Inferior parietal cortex (tissue), 1 donor: ENCODE measurements at regions not wholly inside any gene's neighbourhood (a gene's known extent, or its start where the extent isn't known, plus 50 kb on each side); places are given as distances from the start of the nearest gene placed in this dataset.
A peak's percentile ranks its signal among the peaks of the same experiment; 100 is the strongest.

Source experiments
- DNase-seq: peaks from one replicate; pipeline ENCODE4 v3.0.0-alpha.2; 2016; ENCODE audit errors: extremely low spot score

DNA sequence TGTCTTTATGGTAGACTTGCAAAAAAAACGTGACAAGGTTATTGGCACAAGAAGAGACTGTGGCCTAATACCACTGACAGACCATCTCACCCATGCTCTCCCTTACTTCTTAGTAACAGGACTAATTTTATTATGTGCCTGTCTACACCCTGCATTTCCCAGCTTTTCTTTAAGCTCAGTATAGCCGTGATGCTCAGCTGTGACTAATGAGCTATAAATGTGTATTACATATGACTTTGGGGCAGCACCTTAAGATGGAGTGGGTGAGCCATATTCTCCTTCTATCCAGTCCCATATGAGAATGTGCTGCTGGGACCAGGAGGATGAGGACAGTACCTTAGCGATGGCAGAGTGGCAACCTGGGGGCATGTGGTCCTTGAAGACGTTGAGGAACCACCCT is 293.5 kb downstream of the RNF144A start:
- DNase-seq, result no peak

DNA sequence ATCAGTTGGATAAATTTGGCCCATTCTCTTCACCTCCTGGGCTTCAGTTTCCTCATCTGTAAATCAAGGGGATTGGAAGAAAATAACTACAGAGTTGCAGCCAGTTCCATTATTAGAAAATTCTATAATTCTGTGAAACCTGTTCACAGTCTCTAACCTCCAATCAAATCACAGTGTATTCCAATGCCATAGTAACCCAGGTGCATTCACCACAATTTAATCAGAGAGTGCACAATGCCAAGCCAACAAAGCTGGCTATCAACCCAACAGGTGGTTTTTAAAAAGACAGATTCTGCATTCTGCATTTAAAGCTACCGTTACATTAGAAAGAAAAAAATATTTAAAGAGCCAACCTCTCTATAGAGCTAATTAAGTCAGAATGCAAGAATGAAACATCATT is 308.6 kb downstream of the RNF144A start:
- DNase-seq, result no peak

DNA sequence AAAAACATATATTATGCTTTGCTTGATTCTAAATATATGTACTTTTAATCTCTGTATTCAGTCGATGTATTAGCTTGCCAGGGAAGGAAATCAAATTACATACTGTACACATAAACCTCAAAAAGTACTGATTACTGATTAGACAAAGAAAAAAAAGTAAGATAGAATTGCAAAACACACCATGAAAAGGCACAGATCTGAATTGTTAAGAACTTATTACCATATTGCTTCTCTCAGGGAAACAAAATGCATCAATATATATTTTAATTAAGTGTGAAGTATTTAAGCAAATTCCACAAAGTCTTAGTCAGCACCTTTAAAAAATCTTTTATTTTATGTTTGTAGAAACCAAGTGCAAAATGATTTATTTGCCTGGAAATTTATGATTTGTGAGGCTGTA is 309.3 kb downstream of the RNF144A start:
- no peak for DNase-seq

DNA sequence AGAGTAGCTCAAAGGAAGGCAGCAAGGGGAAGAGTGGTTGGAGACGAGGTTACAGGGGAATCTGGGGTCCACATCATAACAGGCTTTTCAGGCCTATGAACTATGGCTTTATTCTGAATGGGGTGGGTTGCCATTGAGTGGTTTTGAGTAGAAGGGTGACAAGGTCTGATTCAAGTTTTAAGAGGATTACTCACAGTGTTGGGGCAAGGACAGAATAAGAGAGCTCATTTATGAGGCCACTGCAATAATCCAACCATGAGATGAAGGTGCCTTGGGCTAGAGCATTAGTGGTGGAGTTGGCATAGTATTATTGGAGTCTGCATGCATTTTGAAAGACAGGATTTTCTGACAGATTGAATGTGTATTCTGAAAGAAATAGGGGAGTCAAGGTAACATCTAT is 315.9 kb downstream of the RNF144A start:
- no peak for DNase-seq

DNA sequence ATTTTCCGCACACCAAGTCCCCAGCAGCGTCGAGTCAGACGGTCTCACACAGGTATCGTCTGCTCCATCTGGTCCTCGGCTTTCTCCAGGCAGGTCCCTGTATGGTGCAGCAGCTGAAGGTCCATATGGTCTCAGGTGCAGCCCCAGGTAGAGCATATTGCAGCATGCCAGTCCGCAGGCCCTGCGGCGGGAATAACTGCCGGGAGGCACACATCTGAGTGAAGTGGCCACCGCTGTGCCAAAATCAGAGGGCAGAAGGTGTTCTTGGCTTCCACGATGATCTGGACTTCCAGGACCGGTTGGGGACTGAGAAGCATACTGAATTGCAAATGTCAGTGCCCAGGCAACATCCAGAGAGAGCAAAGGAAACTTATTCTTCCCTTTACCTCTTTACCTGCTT is 320.3 kb downstream of the RNF144A start:
- no peak for DNase-seq

DNA sequence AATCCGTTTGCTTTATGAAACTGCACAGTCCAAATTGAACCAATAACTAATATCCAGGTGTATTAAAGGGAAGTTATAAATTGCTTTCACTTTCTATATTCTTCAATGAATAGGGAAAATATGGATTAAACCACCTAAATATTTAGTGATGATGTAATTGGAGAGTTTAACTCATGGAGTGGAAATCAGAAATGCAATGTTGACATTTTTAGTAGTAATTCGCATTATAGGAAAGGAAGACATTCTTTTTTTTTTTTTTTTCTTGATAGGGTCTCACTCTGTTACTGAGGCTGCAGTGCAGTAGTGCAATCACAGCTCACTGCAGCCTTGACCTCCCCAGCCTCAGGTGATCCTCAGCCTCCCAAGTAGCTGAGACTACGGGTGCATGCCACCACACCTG is 321.9 kb downstream of the RNF144A start:
- no peak for DNase-seq

DNA sequence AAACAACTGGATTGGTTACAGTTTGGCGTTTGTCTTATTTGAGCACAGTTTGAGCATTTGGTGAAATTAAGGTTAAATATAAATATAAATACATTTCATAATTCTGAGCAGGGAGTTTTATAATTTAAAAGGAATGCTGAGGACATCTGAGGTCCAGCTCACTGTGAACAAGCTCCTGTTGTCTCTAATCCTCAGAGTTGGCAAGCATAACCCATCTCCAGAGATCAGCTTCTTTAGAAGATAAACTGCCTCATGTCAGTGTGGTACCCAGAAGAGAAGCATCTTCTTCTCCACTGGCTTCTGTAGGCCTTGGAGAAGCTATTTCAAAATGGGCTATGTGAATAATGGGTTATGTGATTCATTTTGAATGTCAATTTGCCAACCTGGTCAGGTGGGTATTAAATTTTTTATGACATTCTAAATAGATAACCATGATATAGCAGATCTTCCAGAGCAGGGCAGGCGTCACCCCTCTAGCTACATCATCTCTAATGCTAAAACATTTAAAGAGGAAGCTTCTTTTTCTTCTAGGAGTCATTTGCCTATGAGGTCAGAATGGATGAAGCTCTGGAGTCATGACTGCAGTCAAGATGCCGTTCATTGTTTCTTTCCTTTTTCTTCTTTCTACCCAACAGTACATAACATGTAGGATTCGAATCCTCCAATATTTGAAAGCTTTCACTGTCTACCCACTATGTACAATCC is 324.0 kb downstream of the RNF144A start:
- no peak for DNase-seq

DNA sequence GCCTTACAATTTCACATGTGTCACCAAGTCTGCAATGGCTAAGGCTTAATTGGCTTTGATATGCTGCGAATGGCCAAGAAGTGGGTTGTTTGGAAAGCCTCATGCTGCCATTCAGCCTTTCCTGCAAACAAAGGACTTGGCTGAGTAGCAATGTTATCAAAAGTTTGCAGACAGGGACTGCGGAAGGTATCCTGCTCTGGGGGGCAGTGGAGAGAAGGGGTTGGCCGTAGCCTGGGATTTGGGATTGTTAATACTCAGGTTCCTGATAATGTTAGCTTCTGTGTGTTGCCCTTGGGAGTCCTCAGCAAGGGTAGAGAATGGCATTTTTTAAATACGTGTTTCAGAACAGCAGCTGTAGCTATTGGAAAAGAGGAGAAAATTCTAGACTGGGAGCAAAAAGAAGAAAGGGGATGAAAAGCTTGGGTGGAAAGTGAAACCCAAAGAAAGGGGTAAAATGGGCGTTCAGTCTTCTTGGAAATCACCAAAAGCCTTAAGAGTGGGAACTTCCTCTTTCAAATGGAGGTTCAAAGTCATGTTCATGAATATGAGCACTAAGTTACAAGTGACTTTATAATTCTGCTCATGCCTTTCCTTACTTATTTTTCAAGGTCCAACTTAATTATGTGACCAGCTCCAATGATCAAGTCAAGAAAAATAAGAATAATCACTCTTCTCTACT is 325.1 kb downstream of the RNF144A start:
- no peak for DNase-seq

DNA sequence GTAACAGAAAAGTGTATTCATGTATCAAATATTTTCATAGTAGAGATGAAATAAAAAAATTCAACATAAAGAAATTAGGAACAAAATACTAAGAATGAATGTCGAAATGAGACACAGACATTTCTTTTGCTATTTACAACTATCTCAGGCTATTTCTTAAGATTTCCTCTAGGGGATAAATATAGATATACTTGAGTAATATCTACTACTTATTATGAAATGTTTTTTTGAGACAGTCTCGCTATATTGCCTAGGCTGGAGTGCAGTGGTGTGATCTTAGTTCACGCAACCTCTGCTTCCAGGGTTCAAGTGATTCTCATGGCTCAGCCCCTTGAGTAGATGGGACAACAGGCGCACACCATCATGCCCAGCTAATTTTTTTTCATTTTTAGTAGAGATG is 326.1 kb downstream of the RNF144A start:
- no peak for DNase-seq

DNA sequence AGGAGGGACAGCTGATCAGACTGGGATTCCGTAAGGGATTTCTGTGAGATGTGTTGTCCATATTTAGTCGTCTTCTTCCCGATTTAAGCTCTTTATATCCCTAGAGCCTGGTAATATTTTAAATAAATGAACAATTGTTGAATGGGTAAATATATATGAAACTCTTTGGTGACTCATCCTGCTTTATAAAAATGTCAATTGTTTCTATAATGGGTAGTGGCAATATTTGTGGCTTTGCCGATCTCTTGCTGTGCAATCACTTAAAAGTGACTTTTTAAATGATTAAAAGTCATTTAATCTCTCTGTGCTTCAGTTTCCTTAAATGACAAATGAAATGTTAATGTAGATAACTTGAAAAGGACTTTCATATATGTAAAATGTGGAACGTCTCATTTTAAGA is 339.2 kb downstream of the RNF144A start:
- no peak for DNase-seq

DNA sequence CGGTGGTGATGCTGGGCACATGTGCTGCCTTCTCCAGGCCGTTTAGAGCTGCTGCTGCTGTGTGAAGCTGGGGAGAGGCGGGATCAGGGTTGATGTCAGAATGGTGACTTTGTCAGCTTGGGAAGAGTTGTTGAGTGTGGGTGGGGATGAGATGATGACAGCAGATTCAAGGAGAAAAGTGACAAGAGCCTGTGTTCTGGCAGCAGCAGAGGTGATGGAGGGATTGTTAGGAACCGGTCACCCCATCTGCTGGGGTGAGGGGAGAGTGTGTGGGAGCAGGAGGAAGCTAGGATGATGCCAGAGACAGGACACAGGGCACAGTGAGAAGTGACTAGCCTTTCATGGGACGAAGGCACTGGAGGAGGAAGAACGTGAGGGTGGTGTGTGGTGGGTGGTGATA is 345.5 kb downstream of the RNF144A start:
- DNase-seq, result no peak

DNA sequence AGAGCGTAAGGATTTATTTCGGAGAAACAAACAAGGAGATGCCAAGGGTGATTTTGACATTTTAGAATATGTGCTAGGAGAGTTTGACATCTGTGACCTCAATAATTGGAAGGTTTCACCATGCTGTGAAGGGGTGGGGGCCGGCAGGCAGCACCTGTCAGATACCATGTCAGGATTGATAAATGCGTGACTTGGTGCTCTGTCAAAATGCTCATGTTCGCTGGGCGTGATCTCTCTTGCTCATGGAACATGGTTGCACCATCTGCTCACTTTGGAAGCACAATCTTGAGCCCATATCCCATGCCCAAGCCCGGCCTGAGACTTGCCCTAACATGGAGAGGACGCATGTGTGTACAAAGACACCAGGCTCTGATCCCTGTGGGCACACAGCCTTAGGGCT is 347.6 kb downstream of the RNF144A start:
- DNase-seq, result no peak

DNA sequence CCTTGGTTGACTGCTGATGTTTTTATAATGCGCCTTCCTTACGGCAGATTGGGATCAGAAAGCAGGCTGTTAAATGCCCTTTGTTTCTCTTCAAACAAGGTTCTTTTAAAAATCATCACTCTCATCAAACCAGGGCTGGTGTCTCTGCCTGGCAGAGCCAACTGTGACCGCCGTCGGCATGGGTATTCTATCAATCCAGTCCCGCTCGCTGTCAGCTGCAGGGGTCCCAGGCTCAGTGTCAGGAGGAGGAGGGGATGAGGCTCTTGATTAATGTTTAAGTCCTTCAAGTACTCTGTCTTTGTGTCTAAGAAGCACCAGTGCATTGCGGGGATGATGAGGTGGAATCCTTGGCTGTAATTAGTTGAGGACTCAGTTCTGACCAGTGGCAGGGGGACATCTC is 348.1 kb downstream of the RNF144A start:
- DNase-seq, result no peak

DNA sequence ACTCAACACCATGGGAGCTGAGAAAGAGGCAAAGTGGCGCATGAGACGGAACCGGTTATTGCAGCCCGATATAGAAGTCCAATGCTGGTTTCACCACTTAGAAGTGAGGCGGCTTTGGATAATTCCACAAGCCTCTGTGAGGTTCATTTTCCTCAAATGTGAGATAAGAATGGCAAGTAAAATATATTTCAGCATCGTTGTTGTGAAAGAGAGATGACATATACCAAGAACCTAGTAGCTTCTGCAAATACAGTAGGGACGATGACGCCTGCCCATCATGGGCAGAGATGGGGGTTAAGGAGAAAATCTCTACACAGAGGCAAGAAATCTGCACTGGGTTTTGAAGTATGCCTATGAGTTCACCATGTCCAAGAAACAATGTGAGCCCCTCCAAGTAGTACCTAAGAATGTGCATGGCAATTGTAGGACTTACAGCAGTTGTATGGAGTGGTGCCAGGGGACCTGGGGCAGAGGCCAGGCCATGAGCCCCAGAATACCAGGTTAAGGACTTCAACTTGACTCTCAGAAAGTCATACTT is 352.0 kb downstream of the RNF144A start:
- DNase-seq, result no peak

DNA sequence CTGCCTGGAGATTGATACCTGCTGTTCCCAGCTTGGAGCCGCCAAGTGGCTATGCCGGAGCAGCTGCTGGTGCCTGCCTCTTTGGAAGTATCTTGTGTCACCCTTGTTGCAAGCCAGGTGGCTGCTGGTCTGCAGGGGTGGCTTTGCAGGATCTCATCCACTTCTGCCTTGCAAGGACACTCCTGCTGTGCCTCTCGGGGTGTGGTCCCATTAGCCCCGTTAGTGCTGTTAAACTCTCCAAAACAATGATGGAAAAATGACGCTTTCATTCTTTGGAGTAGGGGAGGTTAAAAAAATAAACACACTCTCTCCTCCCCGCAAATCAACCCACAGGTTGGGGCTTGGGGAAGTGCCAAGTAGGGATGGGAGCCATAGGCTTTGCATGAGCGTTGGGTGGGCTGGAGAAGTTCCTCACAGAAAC is 352.8 kb downstream of the RNF144A start:
- DNase-seq, result no peak

DNA sequence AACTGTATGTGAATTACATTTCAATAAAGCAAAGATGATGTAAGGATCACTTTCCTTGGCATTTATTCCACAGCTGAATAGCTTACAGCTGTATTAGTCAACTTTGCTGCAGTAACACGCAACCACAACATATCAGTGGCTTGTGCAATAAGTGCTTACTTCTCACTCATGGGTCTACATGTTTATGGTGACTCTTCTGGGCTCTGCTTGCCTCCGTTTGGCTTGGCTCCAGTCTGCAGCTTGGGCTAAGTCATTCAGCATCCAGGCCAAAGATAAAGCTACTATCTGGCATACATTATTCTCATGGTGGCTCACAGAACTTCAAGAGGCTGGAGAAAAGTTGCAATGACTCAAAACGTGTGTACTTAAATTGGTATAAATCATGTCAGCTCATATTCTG is 355.0 kb downstream of the RNF144A start:
- no peak for DNase-seq

DNA sequence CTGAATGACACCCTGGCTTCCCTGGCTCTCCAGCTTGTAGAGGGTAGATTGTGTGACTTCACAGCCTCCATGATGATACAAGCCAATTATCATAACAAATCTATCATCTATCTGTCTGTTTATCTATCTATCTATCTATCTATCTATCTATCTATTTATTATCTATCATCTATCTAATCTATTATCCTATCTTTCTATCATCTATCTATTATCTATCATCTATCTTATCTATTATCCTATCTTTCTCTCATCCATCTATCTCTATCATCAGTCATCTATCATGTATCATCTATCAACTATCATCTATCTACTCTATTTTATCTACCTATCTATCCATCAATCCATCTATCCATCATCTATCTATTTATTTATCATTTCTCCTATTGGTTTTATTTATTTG is 361.8 kb downstream of the RNF144A start:
- DNase-seq, result no peak

DNA sequence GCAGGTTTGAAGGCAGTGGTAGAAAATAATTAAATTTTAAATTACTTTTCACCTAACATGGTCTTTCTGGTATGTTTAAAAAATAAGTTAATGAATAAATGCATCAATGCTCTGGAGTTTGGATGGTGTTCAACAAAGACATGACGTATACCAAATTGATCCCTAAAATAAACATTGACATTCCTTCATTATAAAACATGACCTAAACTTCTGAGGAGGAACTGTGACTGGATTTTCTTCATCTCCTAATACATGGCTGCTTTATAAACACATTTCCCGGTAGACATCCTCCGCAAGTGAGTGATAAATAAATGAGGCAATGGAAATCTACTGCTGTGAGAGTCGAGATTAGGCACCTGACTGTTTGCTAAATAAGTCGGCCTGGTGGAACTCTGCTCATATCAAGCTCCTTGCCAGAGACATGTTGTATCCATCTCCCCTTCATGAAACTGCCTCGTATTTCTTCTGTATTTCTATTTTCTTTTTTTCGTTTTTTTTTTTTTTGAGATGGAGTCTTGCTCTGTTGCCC is 362.3 kb downstream of the RNF144A start:
- no peak for DNase-seq

DNA sequence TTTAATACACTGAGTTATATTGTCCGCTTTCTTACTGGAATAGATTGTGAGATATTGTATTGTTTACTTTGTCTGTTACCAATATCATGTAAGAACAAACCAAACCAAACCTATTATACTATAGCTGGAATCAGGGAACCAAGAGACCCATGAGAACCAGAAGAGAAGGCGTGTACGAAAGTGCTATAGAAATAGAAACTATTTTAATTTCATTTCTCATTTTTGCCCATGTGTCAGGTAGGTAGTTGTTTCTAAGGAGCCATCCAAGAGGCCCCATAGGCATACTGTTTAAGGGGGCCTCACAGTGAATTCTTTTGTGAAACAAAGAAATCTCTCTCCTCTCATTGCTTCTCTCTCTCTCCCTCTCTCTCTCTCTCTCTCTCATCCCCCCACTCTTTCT is 363.6 kb downstream of the RNF144A start:
- no peak for DNase-seq

DNA sequence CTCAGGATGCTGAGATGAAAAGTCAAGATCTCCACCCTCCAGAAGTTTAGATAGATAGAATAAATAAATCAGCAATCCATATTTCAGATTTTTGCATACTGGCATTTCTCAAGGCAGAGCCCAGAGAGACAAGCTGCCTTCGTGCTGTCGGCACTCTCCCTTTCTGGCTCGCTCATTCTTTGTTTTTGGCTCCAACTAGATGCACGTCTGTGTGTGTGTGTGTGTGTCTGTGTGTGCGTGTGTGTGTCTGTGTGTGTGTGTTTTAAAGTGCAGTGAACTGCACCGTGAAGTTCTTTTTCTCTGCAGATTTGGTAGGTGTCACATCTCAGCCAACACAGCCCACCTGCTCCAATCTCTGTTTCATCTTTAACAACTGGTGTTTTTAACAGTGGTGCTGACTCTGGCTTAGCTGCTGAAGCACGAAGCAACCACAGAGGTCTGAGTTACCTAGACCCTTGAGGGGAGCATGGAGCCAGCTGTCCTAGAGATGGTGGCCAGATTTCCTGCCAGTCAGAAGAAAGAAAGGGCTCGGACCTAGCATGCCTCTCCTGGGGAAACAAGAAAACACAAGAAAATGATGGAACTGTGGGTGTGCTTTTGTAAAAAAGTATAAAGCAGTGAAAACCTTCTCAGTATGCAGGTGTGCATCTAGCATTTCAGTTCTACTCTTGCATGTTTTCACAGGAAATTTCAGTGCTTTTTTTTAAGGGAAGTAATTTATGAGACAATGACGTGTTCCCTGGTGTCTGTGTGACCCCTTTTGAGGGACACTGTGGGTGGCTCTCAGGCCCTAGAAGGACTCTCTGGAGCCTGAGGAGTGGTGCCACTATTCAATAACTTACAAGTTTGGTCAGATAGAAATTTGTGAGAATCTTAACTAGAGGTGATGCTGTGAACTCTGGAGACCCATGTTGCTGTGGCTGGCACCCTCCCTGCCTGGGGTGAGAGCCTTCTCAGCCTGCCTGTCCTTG is 364.3 kb downstream of the RNF144A start:
- DNase-seq, result peak; percentile 13

DNA sequence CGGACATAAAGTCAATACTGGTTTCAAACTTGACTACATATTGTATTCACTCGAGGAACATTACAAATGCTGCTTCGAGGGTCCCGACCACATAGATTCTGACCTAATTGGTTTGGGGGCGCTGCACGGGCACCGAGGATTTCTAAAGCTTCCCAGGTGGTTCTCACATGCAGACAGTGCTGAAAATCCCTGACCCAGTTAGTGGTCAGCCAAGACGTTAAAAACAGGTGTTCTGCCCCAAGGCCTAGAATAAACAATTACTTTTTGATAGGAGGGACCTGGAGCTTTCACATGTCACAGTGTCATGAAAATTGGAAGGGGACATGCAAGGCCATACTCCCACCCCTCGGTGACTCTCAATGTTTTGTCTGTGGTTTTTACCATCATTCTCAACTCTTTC is 368.9 kb downstream of the RNF144A start:
- DNase-seq, result no peak

DNA sequence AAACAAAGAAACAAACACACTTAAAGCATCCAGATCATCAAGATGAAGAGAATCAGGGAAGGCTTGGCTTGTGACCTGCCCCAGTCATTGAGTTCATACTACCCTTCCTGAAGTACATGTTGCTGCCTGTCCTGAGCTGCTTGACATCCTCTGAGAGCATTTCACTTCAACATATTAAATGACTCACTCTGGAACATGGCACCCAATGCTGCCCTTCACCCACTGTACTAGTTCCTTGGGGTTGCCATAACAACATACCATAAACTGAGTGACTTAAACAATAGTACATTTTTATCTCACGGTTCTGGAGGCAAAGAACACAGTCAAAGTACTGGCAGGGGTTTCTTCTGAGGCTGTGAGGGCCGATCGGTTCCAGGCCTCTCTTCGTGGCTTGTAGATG is 371.3 kb downstream of the RNF144A start:
- DNase-seq, result no peak
